Fibroblast of lung (primary cell): ENCODE measurements at regions not wholly inside any gene's neighbourhood (a gene's known extent, or its start where the extent isn't known, plus 50 kb on each side); places are given as distances from the start of the nearest gene placed in this dataset.

Source experiments
- DNase-seq, 2 donors: peaks; one replicate each; pipeline versions ENCODE4 v3.0.0 to v3.0.0-alpha.2; 2010; ENCODE audit warnings: low read depth in 2 of 2
- H2AFZ ChIP-seq: 2 replicates; pipeline ENCODE4 v1.5.1; 2012; ENCODE audit warnings: low read length, control low read depth, inconsistent platforms
- H3K27ac ChIP-seq: 2 replicates; pipeline ENCODE4 v1.5.1; 2011; ENCODE audit warnings: low read length, control low read depth; ENCODE audit not compliant: insufficient read depth
- H3K27me3 ChIP-seq: 2 replicates; pipeline ENCODE4 v1.5.1; 2011; ENCODE audit warnings: mild to moderate bottlenecking, low read length; ENCODE audit not compliant: control insufficient read depth, insufficient read depth
- H3K36me3 ChIP-seq: 2 replicates; pipeline ENCODE4 v1.5.1; 2011; ENCODE audit warnings: low read length; ENCODE audit not compliant: control insufficient read depth, insufficient read depth
- H3K4me1 ChIP-seq: 2 replicates; pipeline ENCODE4 v1.5.1; 2011; ENCODE audit warnings: low read length; ENCODE audit not compliant: control insufficient read depth, insufficient read depth; ENCODE audit errors: extremely low read depth
- H3K4me2 ChIP-seq: 2 replicates; pipeline ENCODE4 v1.5.1; 2011; ENCODE audit warnings: low read length, control low read depth; ENCODE audit not compliant: insufficient read depth; ENCODE audit errors: extremely low read depth
- H3K4me3 ChIP-seq, 4 experiments: fragments of 200-600 bp in 1 of 4; sonication (generic) in 1 of 4; replicated peaks in 1 of 4; 2 replicates each; pipeline ENCODE4 v1.5.1; 2011 to 2016; ENCODE audit warnings: low read length in 4 of 4, low read depth in 3 of 4, mild to moderate bottlenecking in 3 of 4, control low read depth in 2 of 4, inconsistent platforms in 1 of 4, mixed read lengths in 1 of 4; ENCODE audit not compliant: insufficient read depth in 1 of 4; ENCODE audit errors: control extremely low read depth in 1 of 4
- H3K79me2 ChIP-seq: 2 replicates; pipeline ENCODE4 v1.5.1; 2012; ENCODE audit warnings: mild to moderate bottlenecking, low read length, inconsistent platforms; ENCODE audit not compliant: control insufficient read depth, insufficient read depth
- H3K9ac ChIP-seq: 2 replicates; pipeline ENCODE4 v1.5.1; 2011; ENCODE audit warnings: mild to moderate bottlenecking, low read length, control low read depth; ENCODE audit not compliant: insufficient read depth
- H3K9me3 ChIP-seq: 2 replicates; pipeline ENCODE4 v1.5.1; 2012; ENCODE audit warnings: low read depth, low read length; ENCODE audit not compliant: control insufficient read depth, insufficient read depth
- H4K20me1 ChIP-seq: 2 replicates; pipeline ENCODE4 v1.5.1; 2011; ENCODE audit warnings: low read length; ENCODE audit not compliant: control insufficient read depth, insufficient read depth; ENCODE audit errors: extremely low read depth
- EZH2 ChIP-seq: IDR thresholded peaks from 2 replicates; pipeline ENCODE4 v1.5.1; 2012; ENCODE audit warnings: low read length, control low read depth, mild to moderate bottlenecking; ENCODE audit errors: missing control alignments
- TF ChIP-seq, protein P1 (sequence below), 2 donors: IDR thresholded peaks in 1 of 2; conservative IDR thresholded peaks in 1 of 2; 1 replicate in 1 of 2; 2 replicates in 1 of 2; pipeline ENCODE4 v1.5.1; 2011 to 2012; ENCODE audit warnings: low read length in 2 of 2, control low read depth in 1 of 2, inconsistent platforms in 1 of 2, low read depth in 1 of 2, mild to moderate bottlenecking in 1 of 2

- Histone ChIP-seq H3K36me3 (no peaks in the 10 kb centered on the region), H3K27ac (no peak overlapping the region), H3K79me2 (no peaks in the 10 kb centered on the region), H3K27me3 (no peaks in the 10 kb centered on the region), H4K20me1 (no peaks in the 10 kb centered on the region), H3K9ac (no peak overlapping the region), H3K4me1 (no peaks in the 10 kb centered on the region), H3K4me3 (no peak overlapping the region), H3K9me3 (no peaks in the 10 kb centered on the region), H3K4me2 (no peak overlapping the region), H2AFZ (no peak overlapping the region)
- DNase-seq = no peak
- no peak for TF ChIP-seq EZH2
- TF ChIP-seq, protein P1, sequence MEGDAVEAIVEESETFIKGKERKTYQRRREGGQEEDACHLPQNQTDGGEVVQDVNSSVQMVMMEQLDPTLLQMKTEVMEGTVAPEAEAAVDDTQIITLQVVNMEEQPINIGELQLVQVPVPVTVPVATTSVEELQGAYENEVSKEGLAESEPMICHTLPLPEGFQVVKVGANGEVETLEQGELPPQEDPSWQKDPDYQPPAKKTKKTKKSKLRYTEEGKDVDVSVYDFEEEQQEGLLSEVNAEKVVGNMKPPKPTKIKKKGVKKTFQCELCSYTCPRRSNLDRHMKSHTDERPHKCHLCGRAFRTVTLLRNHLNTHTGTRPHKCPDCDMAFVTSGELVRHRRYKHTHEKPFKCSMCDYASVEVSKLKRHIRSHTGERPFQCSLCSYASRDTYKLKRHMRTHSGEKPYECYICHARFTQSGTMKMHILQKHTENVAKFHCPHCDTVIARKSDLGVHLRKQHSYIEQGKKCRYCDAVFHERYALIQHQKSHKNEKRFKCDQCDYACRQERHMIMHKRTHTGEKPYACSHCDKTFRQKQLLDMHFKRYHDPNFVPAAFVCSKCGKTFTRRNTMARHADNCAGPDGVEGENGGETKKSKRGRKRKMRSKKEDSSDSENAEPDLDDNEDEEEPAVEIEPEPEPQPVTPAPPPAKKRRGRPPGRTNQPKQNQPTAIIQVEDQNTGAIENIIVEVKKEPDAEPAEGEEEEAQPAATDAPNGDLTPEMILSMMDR (conservative IDR thresholded peaks at IDR 0.05 in 1 of 2, IDR thresholded peaks at IDR 0.05 in 1 of 2; ENCODE audit: low read depth in 1 of 2, low read length in 2 of 2) = no peak
Observed at GRCh38 chr18:39178166-39178565, 1612.6 kb upstream of the CELF4 start.

GRCh38 chr18:39172695-39173421 lies 1607.3 kb upstream of the CELF4 start:
- H3K36me3 ChIP-seq = no peaks in the 10 kb centered on the region
- H3K9ac ChIP-seq = no peak overlapping the region
- H2AFZ ChIP-seq = no peak overlapping the region
- H3K4me1 ChIP-seq = no peaks in the 10 kb centered on the region
- H4K20me1 ChIP-seq = no peaks in the 10 kb centered on the region
- no peak overlapping the region for H3K27ac ChIP-seq
- no peaks in the 10 kb centered on the region for H3K79me2 ChIP-seq
- DNase-seq = peak in 1 of 2 donors; percentile 9
- TF ChIP-seq EZH2 = no peak
- TF ChIP-seq, protein P1 (conservative IDR thresholded peaks at IDR 0.05 in 1 of 2, IDR thresholded peaks at IDR 0.05 in 1 of 2; ENCODE audit: low read depth in 1 of 2, low read length in 2 of 2) = no peak
- H3K4me2 ChIP-seq = no peak overlapping the region
- H3K27me3 ChIP-seq = no peaks in the 10 kb centered on the region
- no peak overlapping the region for H3K4me3 ChIP-seq
- no peaks in the 10 kb centered on the region for H3K9me3 ChIP-seq

DNA sequence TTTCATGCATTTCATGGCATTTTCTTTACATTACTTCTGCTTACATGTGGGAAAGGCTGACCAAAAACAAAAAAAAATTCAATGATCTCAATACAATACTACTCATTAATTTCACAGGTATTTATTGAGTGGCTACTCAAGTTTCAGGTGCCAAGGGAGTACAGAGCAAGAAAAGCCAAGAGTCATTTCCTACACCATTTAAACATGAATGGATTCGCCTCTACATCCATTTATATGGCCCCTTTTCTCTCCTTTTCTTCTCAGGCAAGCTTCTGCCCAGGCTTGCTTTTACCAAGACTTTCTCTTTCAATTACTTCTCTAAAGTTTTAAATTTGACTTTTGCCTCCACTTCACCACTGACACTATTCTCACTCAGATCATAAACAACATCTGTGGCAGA lies 1603.1 kb upstream of the CELF4 start:
- H3K4me2 ChIP-seq = no peak overlapping the region
- no peak overlapping the region for H3K4me3 ChIP-seq
- no peak overlapping the region for H2AFZ ChIP-seq
- H3K27ac ChIP-seq = no peak overlapping the region
- no peak overlapping the region for H3K9ac ChIP-seq
- TF ChIP-seq, protein P1 (conservative IDR thresholded peaks at IDR 0.05 in 1 of 2, IDR thresholded peaks at IDR 0.05 in 1 of 2; ENCODE audit: low read depth in 1 of 2, low read length in 2 of 2) = no peak
- no peaks in the 10 kb centered on the region for H3K27me3 ChIP-seq
- H3K9me3 ChIP-seq = no peaks in the 10 kb centered on the region
- H3K4me1 ChIP-seq = no peaks in the 10 kb centered on the region
- DNase-seq = no peak
- no peaks in the 10 kb centered on the region for H4K20me1 ChIP-seq
- H3K79me2 ChIP-seq = no peaks in the 10 kb centered on the region
- H3K36me3 ChIP-seq = no peaks in the 10 kb centered on the region
